K562 (cell line): ENCODE measurements at regions not wholly inside any gene's neighbourhood (a gene's known extent, or its start where the extent isn't known, plus 50 kb on each side); places are given as distances from the start of the nearest gene placed in this dataset.

Experiments used
- ATAC-seq: fragments of 200-7000 bp; cut with Tn5 transposase; 3 replicates; pipeline ENCODE4 v1.9.1; 2020; ENCODE audit warnings: moderate library complexity
- BruUV-seq: library from RNA; stranded (reverse); fragments of 400-500 nt; replicated peaks from 2 replicates; lab custom pipeline; 2021; lab: Mats Ljungman, UMichigan
- CTCF ChIA-PET: fragments of 300-600 bp; formaldehyde crosslinking; extraction: SDS; loops from one replicate; lab custom pipeline; 2021; ENCODE audit warnings: low intra/inter-chr PET ratio; lab: Yijun Ruan, JAX
- POLR2A ChIA-PET: fragments of 300-600, 350-650 bp; sonication (Branson Sonifier 250); formaldehyde crosslinking; extraction: SDS; loops from one replicate; lab custom pipeline; 2021; ENCODE audit warnings: antibody characterized with exemption, inconsistent platforms; lab: Yijun Ruan, JAX
- DNase-seq, 4 experiments: peaks; one replicate each; pipeline versions ENCODE4 v3.0.0 to v3.0.0-alpha.2; 2011 to 2018; ENCODE audit warnings: low spot score in 3 of 4, mixed read lengths in 3 of 4; ENCODE audit errors: extremely low read depth in 1 of 4
- FAIRE-seq: peaks from 2 replicates; lab custom pipeline; 2011; peaks lifted over from hg19 to GRCh38; lab: Jason Lieb, UNC
- H2AFZ ChIP-seq: 2 replicates; pipeline ENCODE4 v1.6.0; 2011; ENCODE audit warnings: low read depth, low read length, control low read depth, inconsistent platforms
- H3K27ac ChIP-seq: fragments of 200-600 bp; 3 replicates; pipeline ENCODE4 v1.8.0; 2011; ENCODE audit warnings: low read depth, mild to moderate bottlenecking, control low read depth, inconsistent platforms, low read length, moderate library complexity, mixed read lengths; ENCODE audit errors: extremely low read depth
- H3K27me3 ChIP-seq, 2 experiments: fragments of 300-600 bp in 1 of 2; 2 replicates in 1 of 2; 3 replicates in 1 of 2; pipeline versions ENCODE4 v1.6.0 to v1.8.0; 2011; ENCODE audit warnings: inconsistent platforms in 2 of 2, low read length in 2 of 2, mild to moderate bottlenecking in 1 of 2, mixed read lengths in 1 of 2, moderate library complexity in 1 of 2; ENCODE audit not compliant: control insufficient read depth in 2 of 2, insufficient read depth in 2 of 2
- H3K36me3 ChIP-seq: fragments of 300-600 bp; 3 replicates; pipeline ENCODE4 v1.8.0; 2011; ENCODE audit warnings: mild to moderate bottlenecking, low read length, inconsistent platforms; ENCODE audit not compliant: control insufficient read depth, insufficient read depth
- H3K4me1 ChIP-seq, 2 experiments: fragments of 200-600 bp in 1 of 2; replicated peaks in 1 of 2; 2 replicates in 1 of 2; 3 replicates in 1 of 2; pipeline versions ENCODE4 v1.5.1 to v1.8.0; 2011; ENCODE audit warnings: inconsistent platforms in 2 of 2, low read length in 2 of 2, mild to moderate bottlenecking in 1 of 2, mixed read lengths in 1 of 2, moderate library complexity in 1 of 2; ENCODE audit not compliant: control insufficient read depth in 2 of 2, insufficient read depth in 2 of 2
- H3K4me2 ChIP-seq: 2 replicates; pipeline ENCODE4 v1.6.1; 2011; ENCODE audit warnings: low read length, control low read depth, inconsistent platforms, mixed read lengths; ENCODE audit not compliant: insufficient read depth
- H3K4me3 ChIP-seq: fragments of 200-600 bp; sonication (generic), shearing (Covaris generic); 2 replicates; pipeline ENCODE4 v1.5.1; 2016; ENCODE audit warnings: control low read depth, inconsistent platforms
- H3K79me2 ChIP-seq: fragments of 200-600 bp; 3 replicates; pipeline ENCODE4 v1.8.0; 2011; ENCODE audit warnings: low read length, inconsistent platforms; ENCODE audit not compliant: control insufficient read depth, insufficient read depth
- H3K9ac ChIP-seq, 2 experiments: 2 replicates each; pipeline versions ENCODE4 v1.6.0 to v1.6.1; 2011; ENCODE audit warnings: low read depth in 2 of 2, low read length in 2 of 2, control low read depth in 1 of 2, inconsistent platforms in 1 of 2, mild to moderate bottlenecking in 1 of 2, mixed read lengths in 1 of 2; ENCODE audit not compliant: insufficient read depth in 1 of 2
- H3K9me1 ChIP-seq: one replicate; pipeline ENCODE4 v1.6.0; 2011; ENCODE audit warnings: inconsistent platforms, mild to moderate bottlenecking, low read length, moderate library complexity; ENCODE audit not compliant: control insufficient read depth, insufficient read depth
- H3K9me3 ChIP-seq: replicated peaks from 2 replicates; pipeline ENCODE4 v1.5.1; 2011; ENCODE audit warnings: low read depth, low read length, inconsistent platforms; ENCODE audit not compliant: control insufficient read depth, insufficient read depth
- H4K20me1 ChIP-seq: replicated peaks from 2 replicates; pipeline ENCODE4 v1.6.1; 2011; ENCODE audit warnings: low read length, inconsistent platforms, mixed read lengths; ENCODE audit not compliant: control insufficient read depth, insufficient read depth
- CXXC5 ChIP-seq: fragments of 250-450 bp; sonication (Bioruptor Pico); IDR thresholded peaks from 2 replicates; pipeline ENCODE4 v1.8.0; 2022; ENCODE audit warnings: inconsistent platforms, mild to moderate bottlenecking, moderate library complexity
- FOS ChIP-seq: IDR thresholded peaks from 3 replicates; pipeline ENCODE4 v1.6.1; 2011; ENCODE audit not compliant: insufficient read length; ENCODE audit errors: extremely low read depth
- HMG20B ChIP-seq: fragments of 250-450 bp; sonication (Bioruptor Pico); IDR thresholded peaks from 2 replicates; pipeline ENCODE4 v1.5.0; 2021; ENCODE audit warnings: mild to moderate bottlenecking
- MTA1 ChIP-seq: fragments of 450-650 bp; IDR thresholded peaks from 2 replicates; pipeline ENCODE4 v1.6.1; 2017; ENCODE audit warnings: borderline replicate concordance
- MYNN ChIP-seq, 2 experiments: sonication (generic); formaldehyde crosslinking in 1 of 2; IDR thresholded peaks; 2 replicates each; pipeline versions ENCODE4 v1.5.0 to v1.6.1; 2016 to 2020; ENCODE audit warnings: antibody characterized with exemption in 1 of 2, missing genetic modification reagents in 1 of 2
- POLR3A ChIP-seq: IDR thresholded peaks from 2 replicates; pipeline ENCODE4 v1.6.1; 2011; ENCODE audit warnings: borderline replicate concordance, mild to moderate bottlenecking, moderate library complexity; ENCODE audit not compliant: insufficient read length, insufficient read depth; ENCODE audit errors: extremely low read depth
- SNRNP70 ChIP-seq: fragments of 200-400 bp; formaldehyde crosslinking; optimal IDR thresholded peaks from 2 replicates; pipeline ENCODE3; 2017; ENCODE audit warnings: low read depth, low read length
- TCF7 ChIP-seq: sonication (generic); IDR thresholded peaks from 2 replicates; pipeline ENCODE4 v1.6.1; 2016; ENCODE audit warnings: antibody characterized with exemption, borderline replicate concordance
- ZBTB7A ChIP-seq: IDR thresholded peaks from 2 replicates; pipeline ENCODE4 v1.6.1; 2011; ENCODE audit warnings: low read depth, mild to moderate bottlenecking, low read length, moderate library complexity, borderline replicate concordance; ENCODE audit not compliant: control insufficient read depth
- ZKSCAN3 ChIP-seq: fragments of 250-450 bp; sonication (Bioruptor Pico); IDR thresholded peaks from 2 replicates; pipeline ENCODE4 v1.4.0; 2020
- WGBS: fragments of 100-300 bp; shearing (Covaris generic); methylation state at CpG from one replicate; pipeline ENCODE4 v1.1.6; 2016; ENCODE audit warnings: low coverage, mixed read lengths; ENCODE audit not compliant: insufficient coverage; ENCODE audit errors: missing lambda C conversion rate; 5-methylcytosine and 5-hydroxymethylcytosine counted together
- in situ Hi-C: fragments of 300-500 bp; cut with MboI; formaldehyde crosslinking; loops from 4 replicates; pipeline ENCODE4 v1.15.0; 2018; ENCODE audit warnings: inconsistent platforms, mixed read lengths
- intact Hi-C: fragments of 100-400 bp; cut with micrococcal nuclease; formaldehyde crosslinking; loops from 2 replicates; pipeline ENCODE4 v1.14.2; 2022
- TF ChIP-seq, protein P1 (sequence below): IDR thresholded peaks from 2 replicates; pipeline ENCODE4 v1.6.1; 2016; ENCODE audit warnings: missing genetic modification characterization, missing compliant biosample characterization
- TF ChIP-seq, protein P2 (sequence below): fragments of 450-650 bp; IDR thresholded peaks from 2 replicates; pipeline ENCODE4 v1.6.1; 2016; ENCODE audit warnings: low read depth, mild to moderate bottlenecking, moderate library complexity
- TF ChIP-seq, protein P3 (sequence below), 2 experiments: fragments of 450-650 bp; formaldehyde crosslinking in 1 of 2; IDR thresholded peaks; 2 replicates each; pipeline versions ENCODE4 v1.4.0 to v1.6.1; 2014 to 2020; ENCODE audit warnings: mild to moderate bottlenecking in 2 of 2, borderline replicate concordance in 1 of 2, low read depth in 1 of 2

DNA sequence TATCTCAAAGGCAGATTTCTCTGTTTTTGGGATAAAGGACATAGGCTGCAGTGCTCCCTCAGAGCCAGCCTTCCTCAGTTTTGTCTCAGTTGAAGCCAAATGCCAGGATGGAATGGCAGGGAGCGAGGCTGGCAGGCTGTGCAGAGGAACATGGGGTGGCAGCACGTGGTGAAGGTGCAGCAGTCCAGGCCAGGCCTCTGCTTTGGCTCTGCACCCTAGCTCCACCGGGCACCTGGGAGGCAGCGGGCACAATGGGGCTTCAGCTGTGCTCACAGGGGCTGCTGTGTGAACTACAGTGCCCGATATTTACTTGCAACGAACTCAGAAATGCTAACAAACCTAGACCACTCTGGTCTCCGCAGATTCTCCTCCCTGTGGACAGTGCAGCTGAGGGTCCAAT is 319.6 kb downstream of the ZNF326 start:
- no TSS peak for BruUV-seq
- in situ Hi-C loops = no loop called here
- TF ChIP-seq POLR3A (no peak), MTA1 (no peak), HMG20B (no peak), FOS (no peak), ZBTB7A (no peak), MYNN (IDR thresholded peaks at IDR 0.05) (no peak), MYNN (CRISPR knock-in tag; IDR thresholded peaks at IDR 0.05) (no peak), ZKSCAN3 (CRISPR knock-in tag) (no peak), SNRNP70 (no peak), TCF7 (no peak), CXXC5 (CRISPR knock-in tag) (no peak)
- TF ChIP-seq, protein P1, sequence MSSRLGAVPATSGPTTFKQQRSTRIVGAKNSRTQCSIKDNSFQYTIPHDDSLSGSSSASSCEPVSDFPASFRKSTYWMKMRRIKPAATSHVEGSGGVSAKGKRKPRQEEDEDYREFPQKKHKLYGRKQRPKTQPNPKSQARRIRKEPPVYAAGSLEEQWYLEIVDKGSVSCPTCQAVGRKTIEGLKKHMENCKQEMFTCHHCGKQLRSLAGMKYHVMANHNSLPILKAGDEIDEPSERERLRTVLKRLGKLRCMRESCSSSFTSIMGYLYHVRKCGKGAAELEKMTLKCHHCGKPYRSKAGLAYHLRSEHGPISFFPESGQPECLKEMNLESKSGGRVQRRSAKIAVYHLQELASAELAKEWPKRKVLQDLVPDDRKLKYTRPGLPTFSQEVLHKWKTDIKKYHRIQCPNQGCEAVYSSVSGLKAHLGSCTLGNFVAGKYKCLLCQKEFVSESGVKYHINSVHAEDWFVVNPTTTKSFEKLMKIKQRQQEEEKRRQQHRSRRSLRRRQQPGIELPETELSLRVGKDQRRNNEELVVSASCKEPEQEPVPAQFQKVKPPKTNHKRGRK = no peak
- TF ChIP-seq, protein P2, sequence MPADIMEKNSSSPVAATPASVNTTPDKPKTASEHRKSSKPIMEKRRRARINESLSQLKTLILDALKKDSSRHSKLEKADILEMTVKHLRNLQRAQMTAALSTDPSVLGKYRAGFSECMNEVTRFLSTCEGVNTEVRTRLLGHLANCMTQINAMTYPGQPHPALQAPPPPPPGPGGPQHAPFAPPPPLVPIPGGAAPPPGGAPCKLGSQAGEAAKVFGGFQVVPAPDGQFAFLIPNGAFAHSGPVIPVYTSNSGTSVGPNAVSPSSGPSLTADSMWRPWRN = no peak
- TF ChIP-seq, protein P3, sequence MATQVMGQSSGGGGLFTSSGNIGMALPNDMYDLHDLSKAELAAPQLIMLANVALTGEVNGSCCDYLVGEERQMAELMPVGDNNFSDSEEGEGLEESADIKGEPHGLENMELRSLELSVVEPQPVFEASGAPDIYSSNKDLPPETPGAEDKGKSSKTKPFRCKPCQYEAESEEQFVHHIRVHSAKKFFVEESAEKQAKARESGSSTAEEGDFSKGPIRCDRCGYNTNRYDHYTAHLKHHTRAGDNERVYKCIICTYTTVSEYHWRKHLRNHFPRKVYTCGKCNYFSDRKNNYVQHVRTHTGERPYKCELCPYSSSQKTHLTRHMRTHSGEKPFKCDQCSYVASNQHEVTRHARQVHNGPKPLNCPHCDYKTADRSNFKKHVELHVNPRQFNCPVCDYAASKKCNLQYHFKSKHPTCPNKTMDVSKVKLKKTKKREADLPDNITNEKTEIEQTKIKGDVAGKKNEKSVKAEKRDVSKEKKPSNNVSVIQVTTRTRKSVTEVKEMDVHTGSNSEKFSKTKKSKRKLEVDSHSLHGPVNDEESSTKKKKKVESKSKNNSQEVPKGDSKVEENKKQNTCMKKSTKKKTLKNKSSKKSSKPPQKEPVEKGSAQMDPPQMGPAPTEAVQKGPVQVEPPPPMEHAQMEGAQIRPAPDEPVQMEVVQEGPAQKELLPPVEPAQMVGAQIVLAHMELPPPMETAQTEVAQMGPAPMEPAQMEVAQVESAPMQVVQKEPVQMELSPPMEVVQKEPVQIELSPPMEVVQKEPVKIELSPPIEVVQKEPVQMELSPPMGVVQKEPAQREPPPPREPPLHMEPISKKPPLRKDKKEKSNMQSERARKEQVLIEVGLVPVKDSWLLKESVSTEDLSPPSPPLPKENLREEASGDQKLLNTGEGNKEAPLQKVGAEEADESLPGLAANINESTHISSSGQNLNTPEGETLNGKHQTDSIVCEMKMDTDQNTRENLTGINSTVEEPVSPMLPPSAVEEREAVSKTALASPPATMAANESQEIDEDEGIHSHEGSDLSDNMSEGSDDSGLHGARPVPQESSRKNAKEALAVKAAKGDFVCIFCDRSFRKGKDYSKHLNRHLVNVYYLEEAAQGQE (IDR thresholded peaks at IDR 0.05; ENCODE audit: borderline replicate concordance) = no peak
- TF ChIP-seq, protein P3 (CRISPR knock-in tag; IDR thresholded peaks at IDR 0.05; ENCODE audit: low read depth) = no peak

More for the DNA sequence above, 319.6 kb downstream of the ZNF326 start:
- Histone ChIP-seq H3K4me1 (0 out of 5 replicates have a peak, but pooled peaks cover 0 to 3% of the 10 kb centered on the region in 2 experiments), H3K36me3 (no peaks in the 10 kb centered on the region), H3K4me2 (no peak overlapping the region), H3K27me3 (0 out of 5 replicates have a peak, but pooled peaks cover 0 to 4% of the 10 kb centered on the region in 2 experiments), H3K9me1 (no peaks in the 10 kb centered on the region), H3K9me3 (no peaks in the 10 kb centered on the region), H2AFZ (no peak overlapping the region), H3K9ac (no peak overlapping the region), H3K4me3 (no peak overlapping the region), H3K27ac (no peak overlapping the region), H4K20me1 (no peaks in the 10 kb centered on the region), H3K79me2 (no peaks in the 10 kb centered on the region)
- 0% methylated on average over 7 of the region's 7 CpGs for WGBS
- intact Hi-C loops = no loop called here
- CTCF ChIA-PET = no interaction called here
- DNase-seq (no peak), ATAC-seq (no peak), FAIRE-seq (no peak)
- POLR2A ChIA-PET = no interaction called here
